Stimulated activated CD4-positive, alpha-beta T cell treated with anti-CD3 and anti-CD28 coated beads, Interleukin-12 subunit alpha, Interleukin-12 subunit beta, amount 100 ng/mL, for 24 hours (primary cell): ENCODE measurements at regions not wholly inside any gene's neighbourhood (a gene's known extent, or its start where the extent isn't known, plus 50 kb on each side); places are given as distances from the start of the nearest gene placed in this dataset.

Experiments used
- DNase-seq, 2 experiments: peaks; one replicate each; pipeline ENCODE4 v3.0.0-alpha.2; 2020; ENCODE audit warnings: low read depth in 2 of 2

- no peak for DNase-seq
Observed at GRCh38 chr4:38189445-38189844, 229.2 kb downstream of the PTTG2 start.

DNA sequence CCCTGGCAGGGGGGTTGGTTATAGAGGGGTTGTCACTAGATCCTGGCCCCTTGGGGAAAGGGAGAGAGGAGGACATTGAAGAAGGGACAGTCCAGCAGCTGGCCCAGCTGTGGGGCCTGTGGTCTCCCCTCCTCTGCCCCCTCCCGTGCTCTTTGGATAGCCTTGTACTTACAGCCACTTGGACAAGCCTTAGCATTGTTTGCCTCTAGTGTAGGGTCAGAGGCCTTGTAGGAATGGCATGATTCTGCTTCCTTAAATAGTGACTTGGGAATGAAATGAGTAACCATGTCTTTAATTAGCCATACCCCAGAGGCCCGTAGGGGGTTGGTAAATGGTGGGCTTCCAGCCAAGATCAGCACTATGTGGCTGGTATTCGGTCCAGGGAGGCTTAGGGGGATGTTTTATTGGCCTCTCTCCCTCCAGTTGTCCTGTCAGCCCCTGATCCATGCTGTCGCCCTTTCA lies 230.6 kb downstream of the PTTG2 start:
- no peak for DNase-seq

DNA sequence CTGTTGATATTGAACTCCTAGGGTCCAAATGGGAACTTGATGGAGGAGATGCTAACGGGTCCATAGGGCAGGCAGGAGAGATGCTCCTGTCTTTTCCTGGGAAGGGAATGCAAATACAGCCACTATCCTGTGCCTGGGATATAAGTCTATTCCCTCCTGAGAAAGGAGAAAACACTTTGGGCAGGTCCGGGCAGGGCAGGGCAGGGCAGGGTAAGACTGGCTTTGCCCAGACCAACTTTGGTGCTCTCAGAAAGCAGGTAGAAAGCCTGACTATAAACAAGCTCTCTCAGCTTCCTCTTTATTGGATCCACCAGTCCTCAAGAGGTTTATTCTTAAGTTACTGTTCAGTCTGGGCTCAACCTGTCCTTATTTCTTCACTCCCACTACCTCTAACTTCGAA lies 232.3 kb downstream of the PTTG2 start:
- DNase-seq = no peak

GRCh38 chr4:38193236-38193863 lies 233.2 kb downstream of the PTTG2 start:
- no peak for DNase-seq

DNA sequence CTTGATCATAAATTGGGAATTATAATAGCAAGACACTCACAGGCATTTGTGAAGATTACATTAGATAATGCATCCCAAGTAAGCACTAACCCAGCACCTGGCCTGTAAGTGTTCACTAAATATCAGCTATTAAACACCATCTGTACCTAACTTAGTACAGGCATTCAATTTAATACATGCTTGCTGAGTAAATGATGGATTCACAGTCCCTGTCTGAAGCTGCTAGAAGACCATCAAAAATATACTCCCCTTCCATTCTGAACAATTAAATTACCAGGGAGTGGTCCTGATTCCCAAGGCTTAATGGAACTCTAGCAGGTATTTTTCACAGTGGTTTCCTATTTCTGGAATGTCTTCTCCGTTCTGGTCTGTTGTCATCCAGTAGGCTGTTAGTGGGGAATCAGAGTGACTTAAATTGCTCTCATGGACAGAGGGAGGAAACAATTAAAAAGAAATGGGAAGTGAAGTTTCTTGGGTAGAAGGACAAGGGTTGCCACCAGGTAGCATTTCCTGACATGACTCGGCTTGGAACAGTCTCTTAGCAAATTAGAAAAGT lies 233.9 kb downstream of the PTTG2 start:
- DNase-seq = no peak

DNA sequence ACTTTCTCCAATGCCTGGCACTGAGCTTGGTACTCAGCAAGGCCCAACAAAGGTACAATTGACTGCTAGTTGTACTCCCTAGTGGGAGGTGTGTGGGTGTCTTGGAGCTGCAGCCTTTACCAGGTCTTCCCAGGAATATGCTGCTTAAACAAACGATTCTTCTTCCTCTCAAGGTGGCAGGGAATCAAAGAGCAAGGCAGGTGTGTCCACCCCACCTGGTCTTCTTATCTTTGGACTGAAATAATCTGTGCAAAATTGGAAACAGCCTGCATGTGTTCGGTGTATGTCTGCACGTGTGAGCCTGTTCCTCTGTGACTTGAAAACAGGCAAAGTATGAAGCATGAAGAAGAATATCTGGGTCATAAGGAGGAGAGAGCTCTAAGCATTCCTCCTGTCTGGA lies 235.3 kb downstream of the PTTG2 start:
- no peak for DNase-seq

- DNase-seq = no peak
Observed at GRCh38 chr4:38195911-38196310, 235.7 kb downstream of the PTTG2 start.

DNA sequence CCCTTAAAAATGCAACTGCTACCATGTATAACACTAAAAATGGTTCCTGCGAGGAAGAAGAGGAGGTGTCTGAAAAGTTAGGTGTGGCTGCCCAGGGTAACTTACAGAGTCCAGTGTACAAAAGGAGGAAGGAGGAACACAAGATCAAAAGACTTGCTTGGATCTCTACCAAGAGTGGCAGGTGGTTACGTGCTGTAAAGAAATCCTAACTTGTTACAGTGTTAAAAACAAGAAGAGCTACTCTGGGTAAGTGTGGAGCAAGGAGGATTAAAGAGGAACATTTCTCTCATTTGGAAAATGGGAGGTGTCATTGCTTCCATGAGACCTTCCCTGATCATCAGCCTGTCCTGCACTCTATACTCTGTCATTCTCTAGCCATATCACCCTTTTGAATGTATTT lies 242.0 kb downstream of the PTTG2 start:
- DNase-seq = no peak

DNA sequence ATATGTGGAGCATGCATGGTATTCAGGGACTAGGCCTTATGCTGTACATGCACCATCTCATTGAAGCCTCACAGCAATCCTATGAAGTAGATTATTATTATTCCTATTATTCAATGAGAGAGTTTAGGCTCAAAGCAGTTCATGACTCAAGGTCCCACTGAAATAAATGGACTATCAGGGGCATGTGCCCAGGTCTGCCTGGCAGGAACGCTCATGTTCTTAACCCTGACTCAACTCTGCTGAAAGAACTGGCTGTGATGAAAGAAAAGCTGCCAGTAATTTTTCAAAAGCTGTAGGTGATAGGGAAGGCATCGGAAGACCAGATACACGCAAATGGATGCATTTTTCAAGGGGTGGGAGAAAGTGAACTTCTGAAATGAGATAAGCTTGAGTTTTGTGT lies 243.4 kb downstream of the PTTG2 start:
- DNase-seq = no peak

- DNase-seq = no peak
Observed at GRCh38 chr4:38204339-38205035, 244.3 kb downstream of the PTTG2 start.

- DNase-seq = no peak
Observed at GRCh38 chr4:38205261-38205660, 245.1 kb downstream of the PTTG2 start.

DNA sequence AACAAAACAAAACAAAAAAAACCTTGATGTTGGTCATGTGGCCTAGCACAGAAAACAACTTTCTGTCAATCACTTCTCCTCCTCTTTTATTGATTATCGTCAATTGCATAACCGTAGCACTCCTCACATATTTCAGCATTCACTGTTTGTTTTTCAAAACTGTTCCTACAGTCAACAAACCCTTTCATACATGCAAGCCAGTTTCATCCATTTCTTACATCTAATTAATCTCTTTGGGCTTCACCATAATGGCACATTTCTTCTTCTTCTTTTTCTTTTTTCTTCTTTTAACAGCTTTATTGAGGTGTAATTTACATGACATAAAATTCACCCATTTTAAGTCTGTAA lies 246.9 kb downstream of the PTTG2 start:
- no peak for DNase-seq

DNA sequence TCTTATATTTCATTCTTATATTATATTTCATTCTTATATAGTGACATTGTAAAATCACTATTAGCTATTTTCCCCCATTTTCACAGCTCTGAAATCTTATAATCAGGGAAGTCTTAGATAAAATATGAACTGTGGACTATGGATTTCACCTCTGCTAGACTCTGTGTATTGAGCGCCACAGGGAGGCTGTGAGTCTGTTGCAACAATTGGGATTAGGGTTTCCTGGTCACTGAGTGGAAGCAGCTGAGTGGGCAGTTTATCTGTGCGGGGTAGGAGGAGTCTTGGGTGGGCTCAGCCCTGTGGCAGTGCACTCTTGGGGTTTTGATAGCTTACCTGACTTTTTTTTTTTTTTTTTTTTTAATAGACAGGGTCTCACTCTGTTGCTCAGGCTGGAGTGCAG lies 249.5 kb downstream of the PTTG2 start:
- no peak for DNase-seq

- no peak for DNase-seq
Observed at GRCh38 chr4:38210396-38211114, 250.4 kb downstream of the PTTG2 start.

DNA sequence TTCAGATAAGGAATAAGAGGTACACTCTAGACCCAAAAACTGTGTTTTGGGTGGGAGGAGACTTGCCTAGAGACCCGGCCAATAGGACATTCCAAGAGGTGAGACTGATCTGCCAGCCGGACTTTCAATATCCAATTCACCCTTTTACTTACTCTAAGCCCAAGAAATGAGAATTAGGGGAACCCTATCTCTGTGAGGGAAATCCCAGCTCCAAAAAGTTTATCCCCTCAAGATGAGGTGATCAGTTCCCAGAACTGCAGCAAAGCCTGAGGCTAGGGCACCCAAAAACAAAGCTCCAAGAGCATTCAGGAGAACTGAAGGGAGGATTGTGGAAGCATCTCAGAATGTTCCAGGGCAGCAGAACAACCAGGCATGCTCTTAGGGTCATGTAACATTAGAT lies 251.7 kb downstream of the PTTG2 start:
- DNase-seq = no peak

- DNase-seq = no peak
Observed at GRCh38 chr4:38213083-38213805, 253.0 kb downstream of the PTTG2 start.

GRCh38 chr4:38222892-38223291 lies 262.7 kb downstream of the PTTG2 start:
- no peak for DNase-seq

DNA sequence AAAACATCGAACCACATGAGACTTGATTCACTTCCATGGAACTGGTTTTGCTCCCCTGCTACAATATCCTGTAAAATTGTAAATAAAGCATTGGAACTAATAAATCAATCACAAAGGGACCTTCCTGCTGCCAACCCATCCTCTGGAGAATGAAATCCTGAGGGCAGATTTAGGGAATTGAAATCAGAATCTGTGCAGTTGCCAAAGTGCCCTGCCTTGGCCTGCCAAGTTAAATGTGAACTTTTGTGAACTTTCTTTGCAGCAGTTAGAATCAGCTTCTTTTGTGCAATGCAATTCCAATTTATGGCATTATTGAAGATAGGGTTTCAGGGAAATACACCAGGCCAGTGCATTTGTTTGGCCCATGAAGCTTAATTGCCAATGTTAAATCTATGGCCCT lies 263.1 kb downstream of the PTTG2 start:
- DNase-seq = no peak

GRCh38 chr4:38223782-38224236 lies 263.6 kb downstream of the PTTG2 start:
- DNase-seq = no peak

- no peak for DNase-seq
Observed at GRCh38 chr4:38224850-38225249, 264.7 kb downstream of the PTTG2 start.

- no peak for DNase-seq
Observed at GRCh38 chr4:38226170-38226569, 266.0 kb downstream of the PTTG2 start.
